Ishikawa (cell line): ENCODE measurements at regions not wholly inside any gene's neighbourhood (a gene's known extent, or its start where the extent isn't known, plus 50 kb on each side); places are given as distances from the start of the nearest gene placed in this dataset.

Experiments
- CEBPB ChIP-seq: IDR thresholded peaks from 2 replicates; pipeline ENCODE4 v1.6.1; 2012
- EP300 ChIP-seq: IDR thresholded peaks from 2 replicates; pipeline ENCODE4 v1.6.1; 2012; ENCODE audit warnings: borderline replicate concordance
- NFIC ChIP-seq: IDR thresholded peaks from 2 replicates; pipeline ENCODE4 v1.6.1; 2012
- RAD21 ChIP-seq: IDR thresholded peaks from 2 replicates; pipeline ENCODE4 v1.6.1; 2012; ENCODE audit warnings: low read depth
- REST ChIP-seq: IDR thresholded peaks from 2 replicates; pipeline ENCODE4 v1.6.1; 2012; ENCODE audit warnings: low read depth, mild to moderate bottlenecking
- TAF1 ChIP-seq: IDR thresholded peaks from 2 replicates; pipeline ENCODE4 v1.6.1; 2012; ENCODE audit warnings: low read depth, mild to moderate bottlenecking
- TCF12 ChIP-seq: IDR thresholded peaks from 2 replicates; pipeline ENCODE4 v1.6.1; 2012; ENCODE audit warnings: low read depth
- YY1 ChIP-seq: IDR thresholded peaks from 2 replicates; pipeline ENCODE4 v1.6.1; 2012; ENCODE audit warnings: low read depth
- ZBTB7A ChIP-seq: IDR thresholded peaks from 2 replicates; pipeline ENCODE4 v1.6.1; 2012; ENCODE audit warnings: low read depth
- TF ChIP-seq, protein P1 (sequence below): IDR thresholded peaks from 2 replicates; pipeline ENCODE4 v1.6.1; 2012
- TF ChIP-seq, protein P2 (sequence below): IDR thresholded peaks from 2 replicates; pipeline ENCODE4 v1.6.1; 2012

- TF ChIP-seq, protein P1, sequence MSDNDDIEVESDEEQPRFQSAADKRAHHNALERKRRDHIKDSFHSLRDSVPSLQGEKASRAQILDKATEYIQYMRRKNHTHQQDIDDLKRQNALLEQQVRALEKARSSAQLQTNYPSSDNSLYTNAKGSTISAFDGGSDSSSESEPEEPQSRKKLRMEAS = no peak
- TF ChIP-seq REST (no peak), TCF12 (no peak), RAD21 (no peak), TAF1 (no peak), EP300 (no peak), NFIC (no peak), YY1 (no peak), ZBTB7A (no peak), CEBPB (no peak)
- TF ChIP-seq, protein P2, sequence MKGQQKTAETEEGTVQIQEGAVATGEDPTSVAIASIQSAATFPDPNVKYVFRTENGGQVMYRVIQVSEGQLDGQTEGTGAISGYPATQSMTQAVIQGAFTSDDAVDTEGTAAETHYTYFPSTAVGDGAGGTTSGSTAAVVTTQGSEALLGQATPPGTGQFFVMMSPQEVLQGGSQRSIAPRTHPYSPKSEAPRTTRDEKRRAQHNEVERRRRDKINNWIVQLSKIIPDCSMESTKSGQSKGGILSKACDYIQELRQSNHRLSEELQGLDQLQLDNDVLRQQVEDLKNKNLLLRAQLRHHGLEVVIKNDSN = no peak
Observed at GRCh38 chr2:51194656-51195055, 162.7 kb upstream of the NRXN1 start.
